ENCODE measurements at regions not wholly inside any gene's neighbourhood (a gene's known extent, or its start where the extent isn't known, plus 50 kb on each side); places are given as distances from the start of the nearest gene placed in this dataset.

- DNase-seq, result no peak
Observed at GRCh38 chr1:37284053-37284452, 190.3 kb upstream of the ZC3H12A start.

DNA sequence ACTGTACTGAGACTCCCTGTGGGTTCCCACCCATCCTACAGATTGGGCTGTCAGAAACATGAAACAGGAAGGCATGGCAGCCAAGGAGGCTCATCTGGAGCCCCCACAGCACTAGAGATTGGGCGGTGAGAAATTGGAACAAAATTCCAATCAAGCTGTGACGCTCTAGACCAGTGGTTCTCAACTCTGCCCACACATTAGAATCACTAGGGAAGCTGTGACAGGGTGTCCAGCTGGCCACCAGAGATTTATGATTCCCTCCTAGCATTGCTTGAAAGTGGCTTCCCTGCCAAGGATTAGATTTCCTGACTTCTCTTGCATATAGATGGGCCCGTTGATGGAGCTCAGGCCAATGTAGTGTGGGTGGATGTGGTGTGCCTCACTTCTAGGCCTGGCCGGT is 187.5 kb upstream of the ZC3H12A start:
- DNase-seq, result no peak

DNA sequence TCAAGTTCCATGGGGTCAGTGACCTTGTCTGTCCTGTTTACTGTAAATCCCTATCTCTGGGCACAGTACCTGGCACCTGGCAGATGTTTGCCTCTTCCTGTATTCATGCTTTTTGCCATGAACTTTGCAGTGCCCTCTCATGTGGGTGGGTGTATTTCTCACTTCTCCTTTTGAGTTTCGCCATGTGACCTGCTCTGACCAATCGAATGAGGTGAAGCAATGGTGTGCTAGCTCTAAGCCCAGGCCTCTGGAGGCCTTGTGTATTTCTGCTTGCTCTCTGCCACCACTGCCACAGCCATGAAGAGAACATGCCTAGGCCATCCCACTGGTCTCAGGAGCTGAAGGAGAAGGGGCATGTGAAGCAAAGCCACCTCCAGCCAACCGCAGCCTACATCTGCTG is 185.5 kb upstream of the ZC3H12A start:
- peak; percentile 32 for DNase-seq

DNA sequence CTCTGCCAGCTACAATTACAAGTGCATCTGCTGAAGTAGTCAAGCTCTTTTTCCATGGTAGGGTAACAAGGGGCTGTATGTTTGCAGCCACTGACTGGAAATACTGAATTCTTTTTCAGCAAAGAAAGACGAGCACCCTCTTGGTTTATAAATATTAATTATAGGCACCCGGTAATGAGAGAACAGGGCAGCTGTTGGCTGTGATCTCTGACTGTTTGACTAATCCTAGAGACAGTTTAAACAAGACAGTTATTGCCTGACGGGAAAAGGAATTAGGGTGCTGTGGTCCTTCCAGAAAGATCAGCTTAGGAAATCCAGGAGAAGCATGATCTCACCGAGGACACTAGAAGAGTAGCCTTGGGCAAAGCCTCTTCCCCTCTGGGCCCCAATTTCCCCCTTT is 183.7 kb upstream of the ZC3H12A start:
- DNase-seq, result no peak

DNA sequence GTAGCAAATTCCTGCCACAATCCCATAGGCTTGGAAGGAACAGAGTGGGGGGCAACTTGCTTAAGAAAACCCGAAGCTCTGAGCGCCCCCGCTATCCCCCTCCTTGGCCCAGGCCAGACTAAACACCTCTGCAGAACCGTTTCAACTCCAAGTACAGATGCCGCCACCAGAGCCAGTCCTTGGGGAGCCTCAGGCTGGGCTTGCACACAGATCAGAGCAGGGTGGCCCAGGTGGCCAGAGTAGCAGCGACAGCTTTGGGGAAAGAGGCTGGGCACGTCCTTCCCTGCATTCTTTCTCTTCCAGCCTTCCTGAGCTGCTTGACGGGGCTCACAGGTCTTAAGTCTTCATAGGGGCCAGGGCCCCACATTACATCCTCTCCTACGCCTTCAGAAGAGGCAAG is 181.6 kb upstream of the ZC3H12A start:
- DNase-seq, result no peak

GRCh38 chr1:37294096-37294495 is 180.3 kb upstream of the ZC3H12A start:
- DNase-seq, result no peak

GRCh38 chr1:37294529-37294928 is 179.9 kb upstream of the ZC3H12A start:
- DNase-seq, result no peak

GRCh38 chr1:37298769-37299168 is 175.6 kb upstream of the ZC3H12A start:
- DNase-seq, result no peak

DNA sequence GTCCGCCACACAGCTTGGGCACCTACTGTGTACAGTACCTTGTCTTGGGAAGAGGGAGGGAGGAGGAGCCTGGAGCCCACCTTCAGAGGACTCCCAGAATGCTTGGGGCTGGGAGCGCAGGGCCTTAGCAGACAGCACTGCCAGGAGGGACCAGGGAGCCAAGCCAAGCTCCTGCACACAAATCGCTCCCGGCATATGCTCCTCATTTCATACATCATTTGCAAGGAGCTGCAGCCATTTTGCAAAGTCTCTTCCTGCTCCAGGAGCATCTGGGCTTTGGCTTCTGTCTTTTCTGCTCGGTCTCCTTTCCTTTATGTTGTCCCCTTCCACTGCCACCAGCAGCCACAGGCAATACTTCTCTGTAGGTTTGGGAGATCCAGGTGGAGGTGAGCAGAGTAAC is 175.2 kb upstream of the ZC3H12A start:
- DNase-seq, result no peak

DNA sequence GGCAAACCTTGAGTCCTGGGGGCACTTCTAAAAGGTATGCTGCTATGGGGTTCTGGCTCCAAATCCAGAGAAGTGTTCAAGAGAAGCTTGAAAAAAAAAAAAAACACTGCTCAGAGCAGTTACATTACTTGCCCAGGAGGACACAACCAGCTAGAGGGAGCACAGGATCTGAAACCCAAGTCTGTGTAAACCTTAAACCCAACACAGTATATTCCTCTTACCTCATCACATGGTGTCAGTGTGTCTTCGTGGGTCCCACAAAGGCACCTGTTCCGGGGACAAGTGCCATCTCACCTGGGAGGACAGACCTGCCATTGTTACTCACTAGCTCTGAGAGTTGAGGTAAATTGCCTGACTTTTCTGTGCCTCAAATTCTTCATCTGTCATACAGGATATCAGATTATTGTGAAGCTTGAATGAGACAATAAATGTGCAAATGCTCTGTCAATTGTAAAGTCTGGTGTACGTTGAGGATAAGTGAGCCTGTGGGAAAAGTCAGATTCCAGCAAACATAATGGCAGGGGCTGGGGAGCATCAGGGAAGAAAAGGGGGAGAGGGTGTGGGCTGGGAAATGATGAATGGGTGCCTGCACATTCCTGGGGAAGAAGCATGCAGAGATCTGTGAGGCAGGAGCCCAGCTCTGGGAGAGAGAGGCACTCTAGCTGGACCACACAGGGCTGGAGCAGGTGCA is 170.4 kb upstream of the ZC3H12A start:
- no peak for DNase-seq

GRCh38 chr1:37305108-37305507 is 169.3 kb upstream of the ZC3H12A start:
- no peak for DNase-seq

DNA sequence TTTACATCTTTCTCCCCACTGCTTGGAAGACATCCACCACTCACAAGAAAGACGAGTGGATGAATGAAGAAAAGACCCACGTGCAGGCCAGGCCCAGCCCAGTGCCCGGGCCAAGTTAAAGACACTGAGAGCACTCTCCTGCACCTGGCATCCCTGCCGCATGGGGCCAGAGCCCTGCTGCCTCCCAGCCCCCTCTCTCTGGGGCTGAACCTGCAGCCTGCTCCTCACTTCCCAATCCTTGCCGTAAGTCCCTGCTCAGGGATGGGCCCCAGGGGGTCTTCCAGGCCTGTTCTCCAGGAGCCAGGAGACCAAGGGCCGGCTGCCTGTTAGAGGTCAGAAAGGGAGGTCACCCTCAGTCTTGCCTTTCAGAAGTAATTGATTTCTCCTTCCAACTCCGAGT is 168.5 kb upstream of the ZC3H12A start:
- no peak for DNase-seq

DNA sequence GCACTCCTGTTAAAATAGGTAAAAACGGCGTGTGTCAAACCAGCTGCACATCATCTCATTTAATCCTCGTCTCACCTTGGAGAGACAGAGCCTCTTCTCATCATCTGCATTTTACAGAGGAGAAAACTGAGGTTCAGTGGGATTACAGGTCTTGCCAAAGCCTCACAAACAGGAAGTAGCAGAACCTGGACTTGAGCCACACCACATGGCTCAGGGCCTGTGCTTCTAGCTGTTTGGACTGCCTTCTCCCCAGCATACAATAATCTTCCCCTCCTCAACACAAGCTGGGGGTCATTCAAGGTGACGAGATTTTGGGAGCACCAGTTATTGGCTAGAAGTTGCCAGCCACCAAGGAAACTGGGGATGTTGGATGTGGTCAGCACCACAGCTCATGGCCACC is 167.9 kb upstream of the ZC3H12A start:
- DNase-seq, result no peak

- DNase-seq, result no peak
Observed at GRCh38 chr1:37306871-37307270, 167.5 kb upstream of the ZC3H12A start.

DNA sequence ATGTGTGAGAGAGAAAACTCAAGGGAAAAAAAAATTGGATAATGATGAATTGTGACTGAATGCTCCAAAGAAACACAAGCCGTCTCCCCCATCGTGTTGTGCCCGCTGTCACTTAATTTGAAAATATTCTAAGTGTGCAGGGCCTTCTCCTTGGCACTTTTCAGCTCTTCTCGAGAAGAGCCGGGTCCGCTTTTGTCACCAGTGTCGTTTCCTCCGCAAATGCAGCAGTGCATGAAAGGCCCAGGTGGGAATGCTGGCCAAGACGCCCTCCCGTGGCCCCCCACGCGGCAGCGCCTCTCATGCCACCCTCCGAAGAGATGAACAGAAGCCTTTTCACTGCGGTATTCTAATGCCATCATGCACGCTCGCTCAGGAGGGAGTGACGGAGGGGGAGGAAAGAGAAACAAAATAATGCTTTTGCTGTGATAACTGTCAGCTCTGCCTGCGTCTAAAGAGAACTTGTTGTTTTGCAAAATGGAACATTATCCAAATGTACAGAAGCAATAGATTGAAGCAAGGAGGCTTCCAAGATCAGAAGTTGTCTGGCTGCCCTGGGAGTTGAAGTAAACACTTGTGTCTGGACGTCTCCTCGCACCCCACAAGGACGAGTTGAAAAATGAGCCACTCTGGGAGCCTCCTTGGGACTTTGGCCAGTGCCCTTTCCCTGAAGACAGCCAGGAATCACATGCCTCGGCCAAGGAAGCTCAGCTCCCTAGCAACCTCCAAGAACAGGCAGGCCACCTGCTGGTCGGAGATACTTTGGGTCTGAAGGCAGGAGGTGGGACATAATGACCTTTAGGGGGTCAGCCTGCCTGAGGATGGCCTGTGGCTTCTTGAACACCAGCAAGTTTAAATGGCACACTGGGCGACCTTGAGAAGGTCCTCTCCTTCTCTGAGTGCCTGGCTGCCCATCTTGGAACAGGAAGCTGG is 166.1 kb upstream of the ZC3H12A start:
- no peak for DNase-seq

- DNase-seq, result no peak
Observed at GRCh38 chr1:37309574-37309973, 164.8 kb upstream of the ZC3H12A start.

DNA sequence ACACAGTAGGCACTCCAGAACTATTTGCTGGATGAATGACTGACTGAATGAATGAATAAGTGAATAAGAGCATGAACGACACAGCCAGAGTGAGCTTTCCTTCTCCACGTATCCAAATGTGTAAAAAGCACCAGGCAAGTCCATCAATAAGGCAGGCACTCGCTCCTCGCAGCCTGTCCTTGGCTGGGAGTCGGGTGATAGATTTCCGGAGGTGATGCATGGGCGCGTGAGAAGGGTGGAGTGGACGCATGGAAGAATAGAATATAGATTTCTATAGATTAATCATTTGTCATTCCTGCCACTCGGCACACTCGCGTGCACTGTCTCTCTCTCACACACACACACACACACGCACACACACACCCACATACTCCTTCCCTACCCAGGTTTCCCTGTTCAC is 164.3 kb upstream of the ZC3H12A start:
- no peak for DNase-seq

GRCh38 chr1:37315371-37315846 is 159.0 kb upstream of the ZC3H12A start:
- DNase-seq, result no peak

- no peak for DNase-seq
Observed at GRCh38 chr1:37317870-37318467, 156.4 kb upstream of the ZC3H12A start.

DNA sequence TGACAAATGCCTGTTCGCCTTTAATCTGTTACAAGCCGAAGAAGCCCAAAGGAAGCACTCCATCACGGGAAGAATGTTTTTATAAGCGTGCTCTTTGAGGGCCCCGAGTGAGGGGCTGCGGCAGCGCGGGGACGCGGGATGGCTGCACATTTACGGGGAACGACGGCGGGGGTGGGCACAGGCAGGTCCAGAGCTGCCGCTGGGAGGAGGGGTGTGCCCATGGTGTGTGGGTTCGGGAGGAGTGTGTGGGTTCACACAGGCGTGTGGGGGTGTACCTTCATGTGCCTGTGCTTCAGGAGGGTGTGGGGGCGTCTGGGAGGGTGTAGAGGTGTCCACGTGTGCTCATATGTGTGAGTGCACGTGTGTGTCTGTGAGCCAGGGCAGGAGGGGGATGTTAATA is 155.9 kb upstream of the ZC3H12A start:
- DNase-seq, result no peak

GRCh38 chr1:37319284-37319683 is 155.1 kb upstream of the ZC3H12A start:
- no peak for DNase-seq

GRCh38 chr1:37323486-37324377 is 150.6 kb upstream of the ZC3H12A start:
- peak; percentile 54 for DNase-seq

DNA sequence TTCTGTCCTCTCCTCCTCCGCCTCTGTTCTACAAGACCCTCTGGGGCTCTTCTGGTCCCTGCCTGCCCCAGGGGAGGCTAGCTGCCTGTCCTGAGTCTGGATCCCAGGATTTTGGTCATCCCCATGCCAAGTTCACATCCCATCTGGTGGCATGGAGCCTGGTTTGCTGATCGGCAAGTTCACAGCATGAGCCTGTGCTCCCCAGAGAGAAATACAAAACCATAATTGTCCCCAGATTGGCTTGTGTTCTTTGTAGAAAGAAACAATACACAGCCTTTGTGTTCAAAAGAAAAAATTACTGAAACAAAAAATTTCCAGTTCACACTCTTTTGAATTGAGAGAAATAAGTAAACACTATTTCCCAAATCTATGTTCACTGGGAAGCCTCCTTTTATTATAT is 149.4 kb upstream of the ZC3H12A start:
- DNase-seq, result no peak
